BJ (cell line): ENCODE measurements at regions not wholly inside any gene's neighbourhood (a gene's known extent, or its start where the extent isn't known, plus 50 kb on each side); places are given as distances from the start of the nearest gene placed in this dataset.

Source experiments
- CTCF ChIA-PET: fragments of 350-600 bp; formaldehyde crosslinking; extraction: SDS; loops from one replicate; lab custom pipeline; 2021; ENCODE audit warnings: antibody characterized with exemption, inconsistent platforms; lab: Yijun Ruan, JAX
- POLR2A ChIA-PET: fragments of 300-600 bp; sonication (Branson Sonifier 250); formaldehyde crosslinking; extraction: SDS; loops from one replicate; lab custom pipeline; 2021; ENCODE audit warnings: antibody characterized with exemption; lab: Charles Lee
- DNase-seq: peaks from one replicate; pipeline ENCODE4 v3.0.0-alpha.2; 2011; ENCODE audit warnings: low read depth
- H3K27me3 ChIP-seq: 2 replicates; pipeline ENCODE4 v1.6.0; 2011; ENCODE audit warnings: low read length; ENCODE audit not compliant: control insufficient read depth, insufficient read depth
- H3K36me3 ChIP-seq: 2 replicates; pipeline ENCODE4 v1.5.1; 2011; ENCODE audit warnings: low read length; ENCODE audit not compliant: control insufficient read depth, insufficient read depth
- H3K4me3 ChIP-seq: 2 replicates; pipeline ENCODE4 v1.5.1; 2011; ENCODE audit warnings: low read depth, mild to moderate bottlenecking, control low read depth, low read length
- CTCF ChIP-seq: IDR thresholded peaks from 2 replicates; pipeline ENCODE4 v1.5.1; 2011; ENCODE audit warnings: low read depth, mild to moderate bottlenecking, control low read depth, inconsistent platforms, low read length, moderate library complexity; ENCODE audit not compliant: insufficient read depth

GRCh38 chr3:13223574-13224237 lies 150.5 kb upstream of the IQSEC1 start:
- ChIA-PET CTCF (no interaction called here), POLR2A (no interaction called here)
- H3K4me3 ChIP-seq: no peak overlapping the region
- no peaks in the 10 kb centered on the region; the same call in 1 of the 2 replicates for H3K27me3 ChIP-seq
- no peak for DNase-seq
- no peaks in the 10 kb centered on the region for H3K36me3 ChIP-seq
- no peak for TF ChIP-seq CTCF

DNA sequence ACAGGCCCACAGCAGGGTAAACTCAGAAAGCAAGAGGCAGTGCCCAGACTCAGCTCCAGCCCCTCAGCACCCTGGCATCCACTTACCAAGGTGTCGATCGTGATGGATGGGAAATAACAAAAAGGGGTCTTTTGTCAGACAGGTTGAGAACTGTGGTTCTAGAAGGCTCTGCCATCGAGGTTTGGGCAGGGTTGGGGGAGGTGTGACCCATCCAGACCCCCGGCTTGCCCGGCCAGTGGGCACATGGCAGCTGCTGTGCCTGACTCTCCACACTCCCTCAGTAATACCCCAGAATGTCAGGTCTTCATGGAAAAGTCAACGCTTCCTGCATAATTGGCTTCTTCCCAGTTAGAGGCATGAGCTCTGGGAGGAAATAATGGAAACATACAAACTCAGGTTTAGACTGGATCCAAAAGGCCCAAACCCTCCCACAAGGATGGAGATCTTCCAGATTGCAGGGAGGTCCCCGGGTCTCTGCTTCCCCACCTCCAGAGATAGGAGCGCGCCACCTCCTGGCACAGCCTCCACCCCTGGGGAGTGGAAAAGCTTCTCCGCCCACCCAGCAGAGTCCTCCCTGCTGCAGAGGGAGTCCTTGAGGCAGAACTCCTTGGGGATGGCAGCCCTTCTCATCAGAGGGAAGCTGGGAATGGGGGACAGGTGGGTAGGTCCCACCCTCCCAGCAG lies 149.8 kb upstream of the IQSEC1 start:
- no peaks in the 10 kb centered on the region for H3K36me3 ChIP-seq
- POLR2A ChIA-PET: no interaction called here
- DNase-seq: no peak
- no peak for TF ChIP-seq CTCF
- CTCF ChIA-PET: no interaction called here
- H3K4me3 ChIP-seq: no peak overlapping the region
- H3K27me3 ChIP-seq: no peaks in the 10 kb centered on the region; the same call in 1 of the 2 replicates

DNA sequence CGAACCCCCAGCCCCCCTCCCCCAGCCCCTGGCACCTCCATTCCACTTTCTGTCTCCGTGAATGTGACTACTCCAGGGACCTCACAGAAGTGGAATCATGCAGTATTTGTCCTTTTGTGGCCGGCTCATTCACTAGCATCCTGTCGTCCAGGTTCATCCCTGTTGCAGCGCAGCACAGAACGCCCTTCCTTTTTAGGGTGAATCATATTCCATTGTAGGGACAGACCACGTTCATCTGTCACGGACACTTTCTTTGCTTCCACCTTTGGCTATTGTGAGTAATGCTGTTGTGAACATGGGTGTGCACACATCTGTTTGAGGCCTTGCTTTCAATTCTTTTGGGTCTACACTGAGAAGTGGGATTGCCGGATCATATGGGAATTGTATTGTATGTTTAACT lies 148.9 kb upstream of the IQSEC1 start:
- no peak overlapping the region for H3K4me3 ChIP-seq
- CTCF ChIA-PET: no interaction called here
- H3K36me3 ChIP-seq: no peaks in the 10 kb centered on the region
- TF ChIP-seq CTCF: no peak
- POLR2A ChIA-PET: no interaction called here
- no peaks in the 10 kb centered on the region; the same call in 1 of the 2 replicates for H3K27me3 ChIP-seq
- DNase-seq: no peak

GRCh38 chr3:13221491-13222061 lies 148.3 kb upstream of the IQSEC1 start:
- Histone ChIP-seq H3K4me3 (no peak overlapping the region), H3K27me3 (no peaks in the 10 kb centered on the region; the same call in 1 of the 2 replicates), H3K36me3 (no peaks in the 10 kb centered on the region)
- no peak for DNase-seq
- no peak for TF ChIP-seq CTCF
- ChIA-PET CTCF (no interaction called here), POLR2A (no interaction called here)

DNA sequence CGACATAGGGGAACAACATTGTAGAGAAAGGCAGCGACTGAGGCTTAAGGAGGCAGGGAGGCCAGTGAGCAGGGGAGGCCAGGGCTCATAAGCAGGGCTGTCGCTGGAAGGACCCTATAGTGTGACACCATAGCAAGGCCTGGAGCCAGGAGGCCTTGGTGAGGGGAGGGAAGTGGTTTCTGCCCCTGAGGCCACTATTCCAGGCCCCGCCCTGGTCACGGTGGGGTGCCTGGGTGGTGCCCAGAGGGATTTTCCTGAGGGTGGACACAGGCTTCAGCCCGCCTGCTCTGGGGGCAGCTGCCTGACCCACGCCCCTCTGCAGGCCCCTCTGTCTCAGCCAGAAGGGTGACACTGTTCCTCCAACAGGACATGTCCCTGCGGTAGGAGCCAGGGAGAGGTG lies 147.8 kb upstream of the IQSEC1 start:
- H3K36me3 ChIP-seq: no peaks in the 10 kb centered on the region
- H3K27me3 ChIP-seq: no peaks in the 10 kb centered on the region; the same call in 1 of the 2 replicates
- DNase-seq: no peak
- H3K4me3 ChIP-seq: no peak overlapping the region
- POLR2A ChIA-PET: no interaction called here
- CTCF ChIA-PET: no interaction called here
- no peak for TF ChIP-seq CTCF
